ENCODE measurements at regions not wholly inside any gene's neighbourhood (a gene's known extent, or its start where the extent isn't known, plus 50 kb on each side); places are given as distances from the start of the nearest gene placed in this dataset.

- no peaks in the 10 kb centered on the region for H3K4me1 ChIP-seq (ENCODE audit: control insufficient read depth in 1 of 2, insufficient read depth in 2 of 2, low read length in 2 of 2)
- no peaks in the 10 kb centered on the region for H3K36me3 ChIP-seq (ENCODE audit: control insufficient read depth in 1 of 2, insufficient read depth in 2 of 2, low read length in 2 of 2)
- TF ChIP-seq ZBTB33 (IDR thresholded peaks at IDR 0.05; ENCODE audit: extremely low read depth, insufficient replicate concordance, low read length) (no peak), ELF1 (IDR thresholded peaks at IDR 0.05; ENCODE audit: borderline replicate concordance, low read depth) (no peak), SRF (IDR thresholded peaks at IDR 0.05; ENCODE audit: low read depth) (no peak), EZH2 (IDR thresholded peaks at IDR 0.05) (no peak), EZH2phosphoT487 (IDR thresholded peaks at IDR 0.05; ENCODE audit: borderline replicate concordance) (no peak), ZNF274 (IDR thresholded peaks at IDR 0.05; ENCODE audit: low read depth, low read length) (no peak), TCF7L2 (IDR thresholded peaks at IDR 0.05; ENCODE audit: borderline replicate concordance, extremely low read depth, insufficient read depth, insufficient read length) (no peak), CBX3 (IDR thresholded peaks at IDR 0.05; ENCODE audit: low read depth) (no peak), POLR2AphosphoS5 (IDR thresholded peaks at IDR 0.05; ENCODE audit: low read depth, low read length) (no peak), YY1 (IDR thresholded peaks at IDR 0.05; ENCODE audit: extremely low read depth, insufficient replicate concordance, low read depth, low read length) (no peak), SIN3A (IDR thresholded peaks at IDR 0.05; ENCODE audit: low read depth) (no peak), CEBPB (IDR thresholded peaks at IDR 0.05; ENCODE audit: low read depth) (no peak), JUND (IDR thresholded peaks at IDR 0.05) (no peak), POLR2A (IDR thresholded peaks at IDR 0.05; ENCODE audit: borderline replicate concordance, extremely low read depth, insufficient read depth, insufficient read length) (no peak), CTCF (IDR thresholded peaks at IDR 0.05 in 2 of 3, conservative IDR thresholded peaks at IDR 0.05 in 1 of 3; ENCODE audit: borderline replicate concordance in 1 of 3, insufficient read depth in 1 of 3, low read depth in 2 of 3, low read length in 2 of 3) (no peak), RAD21 (IDR thresholded peaks at IDR 0.05; ENCODE audit: low read depth) (no peak)
- TF ChIP-seq, protein P1, sequence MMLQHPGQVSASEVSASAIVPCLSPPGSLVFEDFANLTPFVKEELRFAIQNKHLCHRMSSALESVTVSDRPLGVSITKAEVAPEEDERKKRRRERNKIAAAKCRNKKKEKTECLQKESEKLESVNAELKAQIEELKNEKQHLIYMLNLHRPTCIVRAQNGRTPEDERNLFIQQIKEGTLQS (IDR thresholded peaks at IDR 0.05): no peak
- TF ChIP-seq, protein P2, sequence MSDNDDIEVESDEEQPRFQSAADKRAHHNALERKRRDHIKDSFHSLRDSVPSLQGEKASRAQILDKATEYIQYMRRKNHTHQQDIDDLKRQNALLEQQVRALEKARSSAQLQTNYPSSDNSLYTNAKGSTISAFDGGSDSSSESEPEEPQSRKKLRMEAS (IDR thresholded peaks at IDR 0.05): no peak
- H4K20me1 ChIP-seq (ENCODE audit: insufficient read depth): no peaks in the 10 kb centered on the region
- no peaks in the 10 kb centered on the region for H3K9me3 ChIP-seq (ENCODE audit: control insufficient read depth in 1 of 2, insufficient read depth in 1 of 2, low read depth in 1 of 2, low read length in 2 of 2)
- ATAC-seq (no peak), DNase-seq (ENCODE audit: low read depth, low spot score) (no peak)
- no peaks in the 10 kb centered on the region for H3K27me3 ChIP-seq (ENCODE audit: insufficient read depth, low read length)
- intact Hi-C loops (cut with micrococcal nuclease): no loop called here
- ChIA-PET POLR2A (no interaction called here), RAD21 (ENCODE audit: low non-redundant PET in 1 of 2, low total read pairs in 2 of 2, uncharacterized antibody in 2 of 2, unreplicated experiment in 2 of 2) (no interaction called here), CTCF (no interaction called here)
- H3K9ac ChIP-seq (ENCODE audit: low read length): no peak overlapping the region
- no peaks in the 10 kb centered on the region for H3K9me2 ChIP-seq (ENCODE audit: insufficient read depth)
- BruUV-seq (replicated peaks): no TSS peak
- no peak overlapping the region for H3K27ac ChIP-seq (ENCODE audit: low read depth, low read length)
- H2AFZ ChIP-seq (ENCODE audit: low read depth, low read length, poor library complexity, severe bottlenecking): no peak overlapping the region
- H3K4me2 ChIP-seq (ENCODE audit: low read length): no peak overlapping the region
- H3K79me2 ChIP-seq (ENCODE audit: insufficient read depth, low read length): no peaks in the 10 kb centered on the region
- no peak overlapping the region for H3K4me3 ChIP-seq (replicated peaks in 1 of 2; ENCODE audit: low read depth in 1 of 2, low read length in 2 of 2)
Measured at GRCh38 chr22:47543447-47543846, 781.0 kb downstream of the TBC1D22A start.
